HG03159 (cell line): ENCODE measurements at regions not wholly inside any gene's neighbourhood (a gene's known extent, or its start where the extent isn't known, plus 50 kb on each side); places are given as distances from the start of the nearest gene placed in this dataset.
"Not testable (repeated sequence)": the region's sequence is repeated elsewhere in the genome, so short reads cannot be mapped to it uniquely, and the experiment has no call there.

Source experiments
- ATAC-seq: cut with Tn5 transposase; IDR thresholded peaks from one replicate; pipeline ENCODE4 v1.9.1; 2021; ENCODE audit warnings: mild to moderate bottlenecking, moderate library complexity; ENCODE audit not compliant: unreplicated experiment

GRCh38 chr21:33994373-33994772 is 78.8 kb upstream of the ATP5PO start:
- ATAC-seq: no peak

DNA sequence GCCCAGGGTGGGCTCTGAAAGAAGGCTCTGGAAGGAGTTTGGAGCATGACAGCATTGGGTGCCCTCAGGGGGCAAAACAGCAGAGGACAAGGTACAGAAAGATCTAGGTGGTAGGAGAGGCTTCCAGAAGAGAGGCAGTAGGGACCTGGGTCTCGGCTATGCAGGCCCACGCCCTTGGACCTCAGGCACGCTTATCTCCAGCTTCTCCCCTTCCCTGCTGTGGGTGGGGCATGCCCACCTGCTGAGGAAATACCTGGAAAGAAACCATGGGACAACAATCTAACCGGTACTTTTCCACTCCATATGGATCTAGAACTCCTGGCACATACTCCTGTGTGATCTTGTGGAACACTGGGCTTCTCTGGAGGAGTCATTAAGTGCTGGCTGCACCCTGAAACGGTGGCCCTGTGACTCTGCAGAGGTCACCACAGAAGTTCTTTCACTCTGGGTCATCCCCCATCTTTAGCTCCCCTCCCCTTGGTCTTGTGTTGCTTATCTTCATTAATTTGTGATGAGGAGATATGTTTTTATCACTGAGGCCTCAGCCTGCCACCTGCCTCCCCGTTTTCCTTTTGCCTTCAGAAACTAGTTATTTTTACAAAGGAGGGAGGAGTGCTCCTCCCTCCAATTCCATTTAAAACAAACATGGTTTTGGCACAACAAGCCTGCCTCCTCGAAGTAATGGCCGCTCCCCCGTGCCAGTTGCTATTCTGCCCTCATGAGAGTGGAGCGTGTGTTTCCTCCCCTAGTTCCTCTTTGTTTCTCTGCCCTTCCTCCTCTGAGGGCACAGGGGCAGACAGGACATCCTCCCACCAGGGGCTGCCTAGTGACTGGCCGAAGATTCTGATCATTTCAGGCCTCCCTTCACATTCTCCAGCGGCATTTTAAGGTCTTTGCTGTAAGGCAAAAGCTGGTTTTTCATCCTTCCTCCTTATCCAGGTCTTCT is 78.0 kb upstream of the ATP5PO start:
- ATAC-seq: no peak

DNA sequence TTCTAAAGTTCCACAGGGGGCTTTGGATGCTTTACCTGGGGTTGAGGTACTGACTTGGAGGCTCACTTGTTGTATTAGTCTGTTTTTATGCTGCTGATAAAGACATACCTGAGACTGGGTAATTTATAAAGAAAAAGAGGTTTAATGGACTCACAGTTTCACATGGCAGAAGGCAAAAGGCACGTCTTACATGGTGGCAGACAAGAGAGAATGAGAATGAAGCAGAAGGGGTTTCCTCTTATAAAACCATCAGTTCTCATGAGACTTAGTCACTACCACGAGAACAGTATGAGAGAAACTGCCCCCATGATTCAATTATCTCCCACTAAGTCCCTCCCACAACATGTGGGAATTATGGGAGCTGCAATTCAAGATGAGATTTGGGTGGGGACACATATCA is 76.8 kb upstream of the ATP5PO start:
- ATAC-seq: not testable (repeated sequence)

GRCh38 chr21:33991133-33991532 is 75.5 kb upstream of the ATP5PO start:
- no peak for ATAC-seq

GRCh38 chr21:33989440-33989839 is 73.8 kb upstream of the ATP5PO start:
- no peak for ATAC-seq

DNA sequence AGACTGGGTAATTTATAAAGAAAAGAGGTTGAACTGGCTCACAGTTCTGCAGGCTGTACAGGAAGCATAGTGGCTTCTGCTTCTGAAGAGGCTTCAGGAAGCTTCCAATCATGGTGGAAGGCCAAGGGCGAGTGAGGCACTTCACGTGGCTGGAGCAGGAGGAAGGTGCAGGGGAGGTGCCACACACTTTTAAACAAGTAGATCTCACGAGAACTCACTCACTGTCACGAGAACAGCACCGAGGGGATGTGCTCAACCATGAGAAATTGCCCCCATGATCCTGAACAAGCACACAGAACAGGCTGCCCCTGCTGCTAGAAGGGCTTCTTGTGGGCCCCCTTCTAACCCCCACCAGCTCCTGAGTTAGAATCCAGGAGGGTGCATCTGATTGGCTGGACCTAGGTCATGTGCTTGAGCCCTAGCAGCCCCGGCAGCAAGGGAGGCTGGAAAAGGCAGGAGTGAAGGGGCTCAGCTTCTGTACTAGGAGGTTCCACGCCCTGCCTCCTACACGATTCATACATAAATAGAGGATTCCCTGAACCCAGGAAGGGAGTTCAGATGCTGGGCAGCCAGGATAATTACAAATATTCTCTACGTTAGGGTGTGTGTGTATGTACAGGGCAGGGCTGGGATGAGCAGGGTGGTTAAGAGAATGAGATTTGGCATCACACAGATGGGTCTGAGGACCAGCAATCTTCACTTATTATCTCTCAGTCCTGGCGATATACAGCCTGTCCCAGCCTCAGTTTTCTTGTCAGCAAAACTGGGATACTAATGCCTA is 72.8 kb upstream of the ATP5PO start:
- no peak for ATAC-seq

GRCh38 chr21:33987461-33987860 is 71.9 kb upstream of the ATP5PO start:
- no peak for ATAC-seq

DNA sequence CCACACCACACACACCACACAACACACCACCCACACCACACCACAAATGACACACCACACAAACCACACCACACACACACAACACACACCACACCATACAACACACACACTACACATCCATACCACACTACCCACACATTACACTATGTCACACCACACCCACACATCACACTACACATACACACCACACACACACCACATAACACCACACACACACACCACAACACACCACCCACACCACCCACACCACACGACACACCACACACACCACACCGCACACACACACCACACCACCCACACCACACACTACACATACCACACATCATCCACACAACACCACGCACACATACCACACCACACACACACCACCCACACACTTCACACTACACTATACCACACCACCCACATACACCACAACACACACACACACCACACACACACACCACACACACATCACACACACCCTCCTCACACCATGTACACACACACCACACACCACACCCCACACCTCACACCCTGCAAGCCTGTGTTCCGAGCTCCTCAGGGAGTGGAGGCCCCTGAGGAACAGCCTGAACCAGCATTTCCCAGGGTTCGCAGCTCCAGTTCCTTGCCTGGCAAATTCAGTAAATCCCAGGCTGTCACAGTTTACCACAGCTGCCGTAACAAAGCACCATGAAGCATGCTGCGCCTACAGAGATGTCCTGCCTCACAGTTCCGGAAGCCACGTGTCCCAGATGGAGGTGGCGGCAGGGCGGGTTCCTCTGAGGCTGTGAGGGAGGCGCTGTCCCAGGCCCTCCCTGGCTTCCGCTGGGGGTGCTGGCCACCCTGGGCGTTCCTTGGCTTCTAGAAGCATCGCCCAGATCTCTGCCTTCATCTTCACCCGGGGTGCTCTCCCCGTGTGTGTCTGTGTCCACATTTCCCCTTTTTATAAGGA is 69.8 kb upstream of the ATP5PO start:
- no peak for ATAC-seq

GRCh38 chr21:33984021-33984481 is 68.4 kb upstream of the ATP5PO start:
- no peak for ATAC-seq

DNA sequence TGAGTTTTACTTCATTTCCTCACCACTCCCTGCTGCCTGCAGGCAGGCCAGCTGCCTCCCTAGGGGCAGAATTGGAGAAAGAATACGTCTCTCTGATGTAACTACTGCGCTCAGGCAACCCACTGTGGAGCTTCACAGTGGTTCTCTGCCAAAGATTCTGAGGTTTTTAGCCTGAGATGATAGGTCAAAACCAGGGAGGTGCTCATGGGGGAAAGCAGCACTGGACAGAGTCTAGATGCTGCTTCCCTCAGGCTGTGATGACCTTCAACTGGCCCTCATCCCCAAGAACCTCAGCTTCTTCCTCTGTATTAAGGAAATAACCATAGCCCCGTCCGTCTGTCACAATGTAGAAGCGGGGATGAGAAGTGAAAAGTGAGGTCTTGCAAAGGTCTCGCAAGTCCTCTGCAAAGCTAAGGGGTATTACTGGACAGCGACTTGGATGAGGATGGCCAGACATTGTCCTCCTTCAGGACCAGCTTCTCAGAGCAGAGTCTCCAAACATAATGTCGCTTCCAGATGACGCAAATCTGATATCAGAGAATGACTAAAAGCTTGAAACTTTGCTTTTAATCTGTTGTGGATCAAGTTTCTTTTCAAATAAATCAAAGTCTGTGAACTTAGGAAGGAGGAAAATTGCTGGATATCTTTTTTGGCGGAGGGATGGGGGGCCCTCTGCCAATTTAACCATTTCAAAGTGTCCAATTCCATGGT is 65.9 kb upstream of the ATP5PO start:
- ATAC-seq: no peak

DNA sequence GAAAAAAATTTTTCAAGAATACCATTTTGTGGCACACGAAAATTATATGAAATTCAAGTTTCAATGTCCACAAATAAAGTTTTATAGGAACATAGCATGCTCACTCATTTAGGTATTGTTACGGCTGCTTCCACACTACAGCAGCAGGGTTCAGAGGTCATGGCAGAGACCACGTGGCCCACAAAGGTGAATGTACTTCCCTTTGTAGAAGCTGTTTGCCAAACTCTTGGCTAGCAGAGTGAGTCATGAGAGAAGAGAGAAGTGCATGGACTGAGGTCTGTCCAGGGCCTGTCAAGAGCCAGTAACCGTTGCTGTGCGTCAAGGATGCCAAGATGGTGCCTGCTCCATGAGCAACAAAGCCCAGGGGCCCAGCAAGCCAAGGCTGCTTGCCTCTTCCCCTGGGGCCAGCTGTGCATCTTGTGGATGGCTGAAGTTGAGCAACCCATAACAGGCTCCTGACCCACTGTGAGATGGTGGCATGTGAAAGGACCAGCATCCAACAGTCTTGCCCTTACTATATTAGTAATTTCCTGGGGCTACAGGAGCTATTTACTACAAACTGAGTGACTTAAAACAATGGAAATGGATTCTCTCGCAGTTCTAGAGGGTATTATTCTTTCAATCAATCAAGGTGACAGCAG is 64.8 kb upstream of the ATP5PO start:
- no peak for ATAC-seq

- ATAC-seq: no peak
These were observed 63.0 kb upstream of the ATP5PO start for GRCh38 chr21:33978585-33978984.

- no peak for ATAC-seq
These were observed 62.2 kb upstream of the ATP5PO start for GRCh38 chr21:33977721-33978369.

DNA sequence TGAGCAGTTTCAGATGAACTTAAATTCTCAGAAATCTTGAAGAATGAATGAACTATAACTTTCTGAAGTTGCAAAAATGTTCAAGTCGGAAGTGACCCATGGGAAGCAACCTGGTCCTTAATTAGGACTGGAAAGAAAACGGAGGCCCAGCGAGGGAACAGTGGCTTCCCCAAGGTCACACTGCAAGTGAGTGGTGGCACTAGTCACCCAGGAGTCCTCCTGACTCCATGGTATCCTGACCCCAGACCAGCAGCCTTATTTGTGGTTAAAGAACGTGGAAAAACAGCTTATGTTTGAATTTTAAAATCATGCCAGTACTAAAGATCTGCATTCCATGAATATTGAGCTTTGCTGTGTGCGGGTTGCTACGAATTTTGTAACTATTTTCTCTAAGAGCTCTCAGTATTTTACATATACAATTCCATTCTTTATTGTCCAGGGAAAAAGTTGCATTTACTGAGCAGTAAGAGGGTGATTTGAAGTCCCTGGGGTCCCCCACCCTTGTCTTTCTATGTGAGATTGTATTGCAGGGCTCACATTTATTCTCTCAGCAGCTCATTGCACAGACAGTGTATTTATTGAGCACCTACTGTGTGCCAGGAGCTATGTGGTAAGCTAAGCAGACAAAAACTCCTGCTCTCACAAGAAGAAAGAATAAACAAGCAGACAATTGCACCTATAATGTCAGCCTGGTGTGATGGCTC is 61.6 kb upstream of the ATP5PO start:
- ATAC-seq: no peak

GRCh38 chr21:33976082-33977016 is 60.7 kb upstream of the ATP5PO start:
- peak; percentile 41 for ATAC-seq

DNA sequence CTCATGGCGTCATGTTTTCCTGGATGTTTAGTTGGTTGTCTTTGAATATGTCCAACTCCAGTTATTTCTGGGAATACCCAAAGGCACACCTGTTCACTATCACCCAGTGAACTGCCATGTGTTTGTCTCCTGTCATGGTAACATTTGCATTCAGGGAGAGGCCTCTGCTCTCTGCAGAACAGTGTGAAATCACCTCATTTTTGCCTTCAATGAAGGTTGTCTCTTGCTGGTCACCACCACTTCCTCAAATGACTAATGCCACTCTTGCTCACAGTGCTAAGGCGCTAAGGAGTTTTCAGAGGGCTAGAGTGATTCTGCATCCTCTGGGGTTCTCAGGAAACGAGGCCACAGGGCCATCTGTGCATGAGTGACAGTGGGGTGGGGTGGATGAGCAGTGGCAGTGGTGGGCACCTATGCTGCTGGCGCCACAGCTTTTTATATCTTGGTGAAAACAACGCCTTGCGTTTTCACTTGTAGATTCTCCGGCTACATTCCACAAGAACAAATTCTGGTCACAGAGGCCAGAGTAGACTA is 60.0 kb upstream of the ATP5PO start:
- peak; percentile 87 for ATAC-seq
